Left ventricle myocardium inferior (tissue), 1 donor: ENCODE measurements at regions not wholly inside any gene's neighbourhood (a gene's known extent, or its start where the extent isn't known, plus 50 kb on each side); places are given as distances from the start of the nearest gene placed in this dataset.

ENCODE experiments used
- DNase-seq: peaks from one replicate; pipeline ENCODE4 v3.0.0-alpha.2; 2020
- H3K27ac ChIP-seq: fragments of 200-600 bp; replicated peaks from 2 replicates; pipeline ENCODE4 v1.8.0; 2021
- H3K27me3 ChIP-seq: fragments of 200-600 bp; 2 replicates; pipeline ENCODE4 v1.8.0; 2021; ENCODE audit warnings: low read depth
- H3K36me3 ChIP-seq: fragments of 200-600 bp; 2 replicates; pipeline ENCODE4 v1.8.0; 2021
- H3K4me1 ChIP-seq: fragments of 200-600 bp; 2 replicates; pipeline ENCODE4 v1.8.0; 2021
- H3K4me3 ChIP-seq: fragments of 200-600 bp; 2 replicates; pipeline ENCODE4 v1.8.0; 2021; ENCODE audit warnings: mild to moderate bottlenecking, moderate library complexity
- H3K9me3 ChIP-seq: fragments of 200-600 bp; replicated peaks from 2 replicates; pipeline ENCODE4 v1.8.0; 2021
- intact Hi-C: fragments of 100-400 bp; cut with micrococcal nuclease; formaldehyde crosslinking; loops from one replicate; pipeline ENCODE4 v1.11.0; 2022
- TF ChIP-seq, protein P1 (sequence below): fragments of 200-600 bp; IDR thresholded peaks from 2 replicates; pipeline ENCODE4 v1.8.0; 2021; ENCODE audit warnings: antibody characterized with exemption, mild to moderate bottlenecking, borderline replicate concordance
- donor health status: DM: no; HTN: yes; CAD: no; lungs with severe emphysema.

DNA sequence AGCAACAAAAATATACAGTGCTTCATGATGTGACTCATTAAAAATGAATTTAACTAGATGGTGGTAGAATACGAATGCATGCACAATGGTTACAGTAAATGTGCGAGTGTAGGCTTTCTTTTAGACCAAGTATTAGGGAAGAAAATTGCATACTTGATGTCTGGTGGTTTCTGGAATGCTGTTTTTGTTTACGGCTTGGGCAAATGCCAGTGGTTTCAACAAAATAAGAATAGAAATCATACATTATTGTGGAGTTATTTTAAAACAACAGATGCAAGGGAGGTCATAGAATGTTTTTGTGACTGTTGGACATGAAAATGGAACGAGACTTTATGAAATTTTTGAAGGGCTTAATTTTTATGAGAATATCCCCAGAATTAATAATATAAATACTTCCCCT lies 580.9 kb downstream of the PLCL1 start:
- H3K4me3 ChIP-seq: no peak overlapping the region
- H3K36me3 ChIP-seq: no peaks in the 10 kb centered on the region
- no peaks in the 10 kb centered on the region for H3K9me3 ChIP-seq
- no peak for DNase-seq
- H3K4me1 ChIP-seq: no peaks in the 10 kb centered on the region
- H3K27me3 ChIP-seq: no peaks in the 10 kb centered on the region
- TF ChIP-seq, protein P1, sequence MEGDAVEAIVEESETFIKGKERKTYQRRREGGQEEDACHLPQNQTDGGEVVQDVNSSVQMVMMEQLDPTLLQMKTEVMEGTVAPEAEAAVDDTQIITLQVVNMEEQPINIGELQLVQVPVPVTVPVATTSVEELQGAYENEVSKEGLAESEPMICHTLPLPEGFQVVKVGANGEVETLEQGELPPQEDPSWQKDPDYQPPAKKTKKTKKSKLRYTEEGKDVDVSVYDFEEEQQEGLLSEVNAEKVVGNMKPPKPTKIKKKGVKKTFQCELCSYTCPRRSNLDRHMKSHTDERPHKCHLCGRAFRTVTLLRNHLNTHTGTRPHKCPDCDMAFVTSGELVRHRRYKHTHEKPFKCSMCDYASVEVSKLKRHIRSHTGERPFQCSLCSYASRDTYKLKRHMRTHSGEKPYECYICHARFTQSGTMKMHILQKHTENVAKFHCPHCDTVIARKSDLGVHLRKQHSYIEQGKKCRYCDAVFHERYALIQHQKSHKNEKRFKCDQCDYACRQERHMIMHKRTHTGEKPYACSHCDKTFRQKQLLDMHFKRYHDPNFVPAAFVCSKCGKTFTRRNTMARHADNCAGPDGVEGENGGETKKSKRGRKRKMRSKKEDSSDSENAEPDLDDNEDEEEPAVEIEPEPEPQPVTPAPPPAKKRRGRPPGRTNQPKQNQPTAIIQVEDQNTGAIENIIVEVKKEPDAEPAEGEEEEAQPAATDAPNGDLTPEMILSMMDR: no peak
- no peak overlapping the region for H3K27ac ChIP-seq
- intact Hi-C loops: no loop called here

DNA sequence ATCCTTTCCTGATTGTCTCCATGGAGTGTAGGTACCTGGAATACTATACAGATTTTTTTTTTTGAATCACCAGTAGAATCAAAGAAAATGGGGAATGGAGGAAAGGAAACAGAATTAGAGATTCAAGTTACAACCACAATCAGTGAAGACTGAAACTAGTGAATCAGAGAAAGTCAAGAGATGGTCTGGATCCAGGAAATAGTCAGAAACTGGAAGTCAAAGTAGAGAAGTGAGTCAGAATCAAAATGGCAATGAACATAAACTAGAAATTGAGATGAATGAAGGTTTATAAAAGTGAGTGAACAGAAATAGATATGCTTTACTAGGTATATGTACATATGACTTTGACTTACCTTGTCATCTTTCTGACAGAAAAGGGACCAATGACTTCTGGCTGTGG lies 579.0 kb downstream of the PLCL1 start:
- no peak overlapping the region for H3K27ac ChIP-seq
- no peak overlapping the region for H3K4me3 ChIP-seq
- DNase-seq: no peak
- H3K36me3 ChIP-seq: no peaks in the 10 kb centered on the region
- TF ChIP-seq, protein P1: no peak
- H3K9me3 ChIP-seq: no peaks in the 10 kb centered on the region
- H3K27me3 ChIP-seq: no peaks in the 10 kb centered on the region
- intact Hi-C loops: no loop called here
- no peaks in the 10 kb centered on the region for H3K4me1 ChIP-seq

DNA sequence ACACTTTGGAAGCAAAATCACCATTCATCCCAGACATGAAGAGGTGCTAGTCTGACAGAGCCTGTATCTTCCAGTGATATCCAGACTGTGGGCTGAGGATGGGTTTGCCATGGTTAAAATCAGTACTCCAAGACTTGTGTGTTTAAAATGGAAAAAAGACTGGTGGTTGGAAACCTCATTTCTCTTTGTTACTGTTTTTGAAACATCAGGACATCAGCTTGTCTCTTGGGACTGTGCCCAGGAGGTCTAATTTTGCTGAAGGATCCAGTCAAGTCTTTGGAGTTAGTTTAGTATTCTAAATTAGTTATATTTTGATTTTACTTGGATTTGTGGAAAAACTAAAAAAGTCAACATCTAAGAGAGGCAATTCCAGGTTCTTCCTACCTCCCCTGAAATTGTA lies 578.4 kb downstream of the PLCL1 start:
- Histone ChIP-seq H3K27me3 (no peaks in the 10 kb centered on the region), H3K9me3 (no peaks in the 10 kb centered on the region), H3K36me3 (no peaks in the 10 kb centered on the region), H3K27ac (no peak overlapping the region), H3K4me1 (no peaks in the 10 kb centered on the region), H3K4me3 (no peak overlapping the region)
- TF ChIP-seq, protein P1: no peak
- no peak for DNase-seq
- intact Hi-C loops: no loop called here

DNA sequence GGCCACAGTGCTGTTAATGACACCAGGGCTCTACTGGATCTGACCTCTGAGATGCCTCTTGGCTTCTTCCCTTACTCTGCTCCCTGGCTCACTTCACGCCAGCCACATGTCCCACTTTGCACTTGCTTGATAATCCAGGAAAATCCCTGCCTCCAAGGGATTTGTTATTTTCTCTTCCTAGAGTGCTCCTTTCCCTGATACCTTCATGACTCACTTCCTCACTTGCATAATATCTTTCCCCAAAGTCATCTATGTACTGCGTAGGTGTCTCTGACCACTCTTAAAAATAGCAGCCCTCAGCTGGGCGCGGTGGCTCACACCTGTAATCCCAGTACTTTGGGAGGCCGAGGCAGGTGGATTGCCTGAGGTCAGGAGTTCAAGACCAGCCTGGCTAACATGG lies 572.3 kb downstream of the PLCL1 start:
- H3K4me1 ChIP-seq: no peaks in the 10 kb centered on the region
- TF ChIP-seq, protein P1: no peak
- intact Hi-C loops: no loop called here
- H3K27me3 ChIP-seq: peaks cover 23% of the 10 kb centered on the region
- H3K36me3 ChIP-seq: no peaks in the 10 kb centered on the region
- no peak for DNase-seq
- H3K27ac ChIP-seq: no peak overlapping the region
- no peaks in the 10 kb centered on the region for H3K9me3 ChIP-seq
- no peak overlapping the region for H3K4me3 ChIP-seq

DNA sequence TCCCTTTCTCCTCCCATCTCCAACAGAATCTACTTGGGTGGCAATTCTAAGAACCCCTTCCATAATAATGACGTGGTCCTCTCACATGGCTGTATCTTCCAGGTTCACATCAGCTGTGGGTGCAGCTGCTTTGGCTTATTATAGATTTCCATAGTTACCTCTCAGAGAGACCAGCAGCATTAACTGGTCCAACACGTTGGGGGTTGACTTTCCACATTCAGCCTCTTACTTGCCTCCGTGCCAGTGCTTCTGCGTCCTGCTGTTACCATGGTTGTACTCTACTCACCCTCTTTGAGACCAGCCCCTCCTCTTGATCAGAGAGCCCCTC lies 570.7 kb downstream of the PLCL1 start:
- Histone ChIP-seq H3K4me3 (no peak overlapping the region), H3K27ac (no peak overlapping the region), H3K27me3 (peaks cover 23% of the 10 kb centered on the region), H3K36me3 (no peaks in the 10 kb centered on the region), H3K9me3 (no peaks in the 10 kb centered on the region), H3K4me1 (no peaks in the 10 kb centered on the region)
- TF ChIP-seq, protein P1: no peak
- intact Hi-C loops: no loop called here
- no peak for DNase-seq
